Lung (tissue), 11 donors: ENCODE measurements at regions not wholly inside any gene's neighbourhood (a gene's known extent, or its start where the extent isn't known, plus 50 kb on each side); places are given as distances from the start of the nearest gene placed in this dataset.
A peak's percentile ranks its signal among the peaks of the same experiment; 100 is the strongest.

ENCODE experiments used
- ATAC-seq: fragments of 200-7000 bp; cut with Tn5 transposase; one replicate; pipeline ENCODE4 v1.9.1; 2020; ENCODE audit warnings: moderate number of reproducible peaks; ENCODE audit not compliant: insufficient read depth, low FRiP score
- DNase-seq, 3 donors: peaks; one replicate each; pipeline ENCODE4 v3.0.0-alpha.2; 2013 to 2017
- H3K27ac ChIP-seq, 2 donors: one replicate each; pipeline ENCODE4 v1.5.1; 2013; ENCODE audit warnings: mild to moderate bottlenecking in 2 of 2, moderate library complexity in 2 of 2, control low read depth in 1 of 2, inconsistent platforms in 1 of 2, low read depth in 1 of 2, low read length in 1 of 2
- H3K27me3 ChIP-seq, 3 donors: one replicate each; pipeline ENCODE4 v1.5.1; 2013; ENCODE audit warnings: low read length in 2 of 3; ENCODE audit not compliant: control insufficient read depth in 3 of 3, insufficient read depth in 3 of 3
- H3K36me3 ChIP-seq, 4 donors: one replicate each; pipeline ENCODE4 v1.5.1; 2013; ENCODE audit warnings: low read length in 4 of 4, mild to moderate bottlenecking in 1 of 4, moderate library complexity in 1 of 4; ENCODE audit not compliant: control insufficient read depth in 4 of 4, insufficient read depth in 4 of 4
- H3K4me1 ChIP-seq, 5 donors: one replicate each; pipeline ENCODE4 v1.5.1; 2013; ENCODE audit warnings: low read length in 5 of 5, mild to moderate bottlenecking in 2 of 5, moderate library complexity in 1 of 5; ENCODE audit not compliant: control insufficient read depth in 5 of 5, insufficient read depth in 5 of 5
- H3K4me3 ChIP-seq: one replicate; pipeline ENCODE4 v1.5.1; 2013; ENCODE audit warnings: mild to moderate bottlenecking, control low read depth, moderate library complexity
- H3K9ac ChIP-seq, 2 donors: one replicate each; pipeline ENCODE4 v1.5.1; 2013; ENCODE audit warnings: low read length in 2 of 2, control low read depth in 1 of 2; ENCODE audit not compliant: insufficient read depth in 1 of 2
- H3K9me3 ChIP-seq, 4 donors: one replicate each; pipeline ENCODE4 v1.5.1; 2013; ENCODE audit warnings: low read length in 3 of 4, mild to moderate bottlenecking in 1 of 4, moderate library complexity in 1 of 4; ENCODE audit not compliant: control insufficient read depth in 4 of 4, insufficient read depth in 3 of 4
- CTCF ChIP-seq: IDR thresholded peaks from 2 replicates; pipeline ENCODE4 v1.5.1; 2012; ENCODE audit warnings: mild to moderate bottlenecking; ENCODE audit errors: control extremely low read depth, extremely low read depth
- WGBS, 2 donors: extraction: QIAGEN DNeasy Blood & Tissue Kit; methylation state at CpG; one replicate each; pipeline ENCODE4 v1.1.7; 2013; 5-methylcytosine and 5-hydroxymethylcytosine counted together
- donor health status: control.
- donor health status: control.
- donor health status: Bipolar disorder and iron deficiency.
- donor health status: healthy.
- donor health status: DM: yes; HTN: yes; CAD: no.

- Histone ChIP-seq H3K27me3 (no peaks in the 10 kb centered on the region), H3K4me3 (no peak overlapping the region), H3K4me1 (no peaks in the 10 kb centered on the region), H3K27ac (no peak overlapping the region), H3K36me3 (no peaks in the 10 kb centered on the region), H3K9me3 (peaks cover 0 to 7% (median 0%) of the 10 kb centered on the region in 4 donors), H3K9ac (no peak overlapping the region)
- no peak for ATAC-seq
- DNase-seq, result no peak
- no peak for TF ChIP-seq CTCF
Measured at GRCh38 chr4:96241819-96242218, 401.9 kb downstream of the PDHA2 start.

GRCh38 chr4:96247096-96247495 lies 407.2 kb downstream of the PDHA2 start:
- Histone ChIP-seq H3K27ac (no peak overlapping the region), H3K9ac (no peak overlapping the region), H3K27me3 (no peaks in the 10 kb centered on the region), H3K4me1 (no peaks in the 10 kb centered on the region), H3K9me3 (no peaks in the 10 kb centered on the region), H3K36me3 (no peaks in the 10 kb centered on the region), H3K4me3 (no peak overlapping the region)
- TF ChIP-seq CTCF, result no peak
- DNase-seq (no peak), ATAC-seq (no peak)

GRCh38 chr4:96248225-96248624 lies 408.3 kb downstream of the PDHA2 start:
- TF ChIP-seq CTCF, result no peak
- no peaks in the 10 kb centered on the region for H3K4me1 ChIP-seq
- no peaks in the 10 kb centered on the region for H3K9me3 ChIP-seq
- H3K36me3 ChIP-seq, result no peaks in the 10 kb centered on the region
- H3K27me3 ChIP-seq, result no peaks in the 10 kb centered on the region
- WGBS, 2 donors, result 67 to 81% methylated on average over 3 of the region's 3 CpGs
- no peak overlapping the region for H3K9ac ChIP-seq
- H3K4me3 ChIP-seq, result no peak overlapping the region
- DNase-seq (no peak), ATAC-seq (no peak)
- no peak overlapping the region for H3K27ac ChIP-seq

- WGBS, 2 donors, result 58 to 81% methylated on average over 2 of the region's 2 CpGs
- no peak for TF ChIP-seq CTCF
- Histone ChIP-seq H3K4me3 (no peak overlapping the region), H3K27me3 (no peaks in the 10 kb centered on the region), H3K4me1 (no peaks in the 10 kb centered on the region), H3K9me3 (no peaks in the 10 kb centered on the region), H3K9ac (no peak overlapping the region), H3K27ac (no peak overlapping the region), H3K36me3 (no peaks in the 10 kb centered on the region)
- DNase-seq (peak in 1 of 3 donors; percentile 6), ATAC-seq (no peak)
Measured at GRCh38 chr4:96260064-96260682, 420.3 kb downstream of the PDHA2 start.
